Hepatocyte (in vitro differentiated cells): ENCODE measurements at regions not wholly inside any gene's neighbourhood (a gene's known extent, or its start where the extent isn't known, plus 50 kb on each side); places are given as distances from the start of the nearest gene placed in this dataset.

ENCODE experiments used
- DNase-seq: peaks from one replicate; pipeline ENCODE4 v3.0.0-alpha.2; 2016; ENCODE audit warnings: low spot score
- H2AFZ ChIP-seq: fragments of 200-600 bp; sonication (generic); 2 replicates; pipeline ENCODE4 v1.6.0; 2016; ENCODE audit warnings: antibody characterized with exemption, mild to moderate bottlenecking
- H3K27ac ChIP-seq: fragments of 200-600 bp; sonication (generic); 2 replicates; pipeline ENCODE4 v1.5.1; 2016; ENCODE audit warnings: mild to moderate bottlenecking
- H3K27me3 ChIP-seq: fragments of 200-600 bp; sonication (generic); 2 replicates; pipeline ENCODE4 v1.6.1; 2016
- H3K36me3 ChIP-seq: fragments of 200-600 bp; sonication (generic); replicated peaks from 2 replicates; pipeline ENCODE4 v1.5.1; 2016; ENCODE audit warnings: low read depth; ENCODE audit not compliant: insufficient read depth
- H3K4me1 ChIP-seq: fragments of 200-600 bp; sonication (generic); 2 replicates; pipeline ENCODE4 v1.5.1; 2016; ENCODE audit warnings: mild to moderate bottlenecking, moderate library complexity; ENCODE audit not compliant: insufficient read depth
- H3K4me2 ChIP-seq: fragments of 200-600 bp; sonication (generic); 2 replicates; pipeline ENCODE4 v1.6.0; 2016
- H3K4me3 ChIP-seq: fragments of 200-600 bp; sonication (generic); 2 replicates; pipeline ENCODE4 v1.5.1; 2016; ENCODE audit warnings: mild to moderate bottlenecking
- H3K79me2 ChIP-seq: fragments of 200-600 bp; sonication (generic); 2 replicates; pipeline ENCODE4 v1.6.0; 2017; ENCODE audit warnings: mild to moderate bottlenecking
- H3K9me2 ChIP-seq: fragments of 200-600 bp; sonication (generic); replicated peaks from 2 replicates; pipeline ENCODE4 v1.6.0; 2017; ENCODE audit warnings: mild to moderate bottlenecking; ENCODE audit not compliant: insufficient read depth
- H3K9me3 ChIP-seq: fragments of 200-600 bp; sonication (generic); 2 replicates; pipeline ENCODE4 v1.5.1; 2016; ENCODE audit warnings: low read depth, mild to moderate bottlenecking
- H4K20me1 ChIP-seq: fragments of 200-600 bp; sonication (generic); 2 replicates; pipeline ENCODE4 v1.6.0; 2016; ENCODE audit warnings: mild to moderate bottlenecking; ENCODE audit not compliant: insufficient read depth, poor library complexity, severe bottlenecking
- CTCF ChIP-seq: fragments of 200-600 bp; sonication (generic); IDR thresholded peaks from 2 replicates; pipeline ENCODE4 v1.5.1; 2016; ENCODE audit warnings: antibody characterized with exemption, mild to moderate bottlenecking; ENCODE audit not compliant: poor library complexity
- EZH2 ChIP-seq: fragments of 200-600 bp; sonication (generic); IDR thresholded peaks from 2 replicates; pipeline ENCODE4 v1.6.1; 2016; ENCODE audit warnings: antibody characterized with exemption, mild to moderate bottlenecking, borderline replicate concordance
- EZH2phosphoT487 ChIP-seq: fragments of 200-600 bp; sonication (generic); IDR thresholded peaks from one replicate; pipeline ENCODE4 v1.6.1; 2018; ENCODE audit warnings: antibody characterized with exemption, mild to moderate bottlenecking, low read depth, moderate library complexity; ENCODE audit not compliant: unreplicated experiment, severe bottlenecking
- WGBS: methylation state at CpG from one replicate; pipeline ENCODE4 v1.1.6; 2016; ENCODE audit warnings: low lambda C conversion rate; ENCODE audit errors: missing lambda C conversion rate; 5-methylcytosine and 5-hydroxymethylcytosine counted together

- WGBS = 60% methylated on average over 3 of the region's 3 CpGs
Measured at GRCh38 chr5:100644776-100645175, 109.6 kb downstream of the FAM174A start.

GRCh38 chr5:100646011-100646410 is 110.8 kb downstream of the FAM174A start:
- H3K79me2 ChIP-seq = no peaks in the 10 kb centered on the region
- H3K9me3 ChIP-seq = no peaks in the 10 kb centered on the region
- TF ChIP-seq EZH2phosphoT487 = no peak
- TF ChIP-seq EZH2 = no peak
- TF ChIP-seq CTCF = no peak
- no peak for DNase-seq
- H3K36me3 ChIP-seq = no peaks in the 10 kb centered on the region
- H3K9me2 ChIP-seq = no peaks in the 10 kb centered on the region
- H3K27me3 ChIP-seq = no peaks in the 10 kb centered on the region
- H3K4me1 ChIP-seq = no peaks in the 10 kb centered on the region
- H3K27ac ChIP-seq = no peak overlapping the region
- H3K4me2 ChIP-seq = no peak overlapping the region
- no peak overlapping the region for H3K4me3 ChIP-seq
- H4K20me1 ChIP-seq = no peaks in the 10 kb centered on the region
- 93% methylated on average over 3 of the region's 3 CpGs for WGBS
- H2AFZ ChIP-seq = no peak overlapping the region

More at GRCh38 chr5:100644776-100645175, 109.6 kb downstream of the FAM174A start:
- no peaks in the 10 kb centered on the region for H3K4me1 ChIP-seq
- H4K20me1 ChIP-seq = no peaks in the 10 kb centered on the region
- no peak for DNase-seq
- H3K4me3 ChIP-seq = no peak overlapping the region
- H3K36me3 ChIP-seq = no peaks in the 10 kb centered on the region
- no peak overlapping the region for H2AFZ ChIP-seq
- H3K9me2 ChIP-seq = no peaks in the 10 kb centered on the region
- H3K79me2 ChIP-seq = no peaks in the 10 kb centered on the region
- no peak overlapping the region for H3K4me2 ChIP-seq
- no peaks in the 10 kb centered on the region for H3K27me3 ChIP-seq
- TF ChIP-seq EZH2 = no peak
- no peak for TF ChIP-seq CTCF
- TF ChIP-seq EZH2phosphoT487 = no peak
- H3K9me3 ChIP-seq = no peaks in the 10 kb centered on the region
- H3K27ac ChIP-seq = no peak overlapping the region

GRCh38 chr5:100646691-100647090 is 111.5 kb downstream of the FAM174A start:
- H4K20me1 ChIP-seq = no peaks in the 10 kb centered on the region
- H3K79me2 ChIP-seq = no peaks in the 10 kb centered on the region
- WGBS = 86% methylated on average over 9 of the region's 9 CpGs
- no peak overlapping the region for H3K4me2 ChIP-seq
- H3K4me3 ChIP-seq = no peak overlapping the region
- no peak for DNase-seq
- no peaks in the 10 kb centered on the region for H3K27me3 ChIP-seq
- H3K4me1 ChIP-seq = no peaks in the 10 kb centered on the region
- TF ChIP-seq EZH2phosphoT487 (no peak), CTCF (no peak), EZH2 (no peak)
- H3K36me3 ChIP-seq = no peaks in the 10 kb centered on the region
- H3K9me3 ChIP-seq = no peaks in the 10 kb centered on the region
- H3K27ac ChIP-seq = no peak overlapping the region
- no peak overlapping the region for H2AFZ ChIP-seq
- no peaks in the 10 kb centered on the region for H3K9me2 ChIP-seq
